MM.1S (cell line): ENCODE measurements at regions not wholly inside any gene's neighbourhood (a gene's known extent, or its start where the extent isn't known, plus 50 kb on each side); places are given as distances from the start of the nearest gene placed in this dataset.

Source experiments
- DNase-seq: peaks from one replicate; pipeline ENCODE4 v3.0.0-alpha.2; 2015
- H2AFZ ChIP-seq: fragments of 300-600 bp; sonication (generic); 2 replicates; pipeline ENCODE4 v1.6.0; 2016; ENCODE audit warnings: antibody characterized with exemption, low read length
- H3F3A ChIP-seq: fragments of 300-600 bp; sonication (generic); 2 replicates; pipeline ENCODE4 v1.6.1; 2016; ENCODE audit warnings: mild to moderate bottlenecking, antibody characterized with exemption, low read length, moderate library complexity, mixed read lengths; ENCODE audit not compliant: insufficient read depth
- H3K27ac ChIP-seq: fragments of 300-600 bp; sonication (generic); 2 replicates; pipeline ENCODE4 v1.5.1; 2016; ENCODE audit warnings: mild to moderate bottlenecking, low read length
- H3K27me3 ChIP-seq: fragments of 300-600 bp; sonication (generic); replicated peaks from 2 replicates; pipeline ENCODE4 v1.6.0; 2016; ENCODE audit warnings: low read length; ENCODE audit not compliant: insufficient read depth
- H3K36me3 ChIP-seq: fragments of 300-600 bp; sonication (generic); replicated peaks from 2 replicates; pipeline ENCODE4 v1.6.1; 2016; ENCODE audit warnings: mild to moderate bottlenecking, low read length, mixed read lengths; ENCODE audit not compliant: insufficient read depth
- H3K4me1 ChIP-seq: fragments of 300-600 bp; sonication (generic); 2 replicates; pipeline ENCODE4 v1.6.1; 2016; ENCODE audit warnings: low read length, mixed read lengths
- H3K4me2 ChIP-seq: fragments of 300-600 bp; sonication (generic); 2 replicates; pipeline ENCODE4 v1.6.0; 2016; ENCODE audit warnings: low read depth, low read length
- H3K4me3 ChIP-seq: fragments of 300-600 bp; sonication (generic); 2 replicates; pipeline ENCODE4 v1.5.1; 2016; ENCODE audit warnings: low read length, mixed read lengths
- H3K79me2 ChIP-seq: fragments of 300-600 bp; sonication (generic); 2 replicates; pipeline ENCODE4 v1.6.1; 2016; ENCODE audit warnings: mixed run types, low read length, mixed read lengths
- H3K9ac ChIP-seq: fragments of 300-600 bp; sonication (generic); 2 replicates; pipeline ENCODE4 v1.6.1; 2016; ENCODE audit warnings: low read length, mixed read lengths
- H3K9me2 ChIP-seq: fragments of 300-600 bp; sonication (generic); replicated peaks from 2 replicates; pipeline ENCODE4 v1.6.1; 2016; ENCODE audit warnings: mild to moderate bottlenecking, low read length, mixed read lengths; ENCODE audit not compliant: insufficient read depth
- H3K9me3 ChIP-seq: fragments of 300-600 bp; sonication (generic); replicated peaks from 2 replicates; pipeline ENCODE4 v1.6.1; 2016; ENCODE audit warnings: mild to moderate bottlenecking, low read length, mixed read lengths; ENCODE audit not compliant: insufficient read depth
- H4K20me1 ChIP-seq: fragments of 300-600 bp; sonication (generic); 2 replicates; pipeline ENCODE4 v1.6.1; 2016; ENCODE audit warnings: mild to moderate bottlenecking, low read length, moderate library complexity, mixed read lengths; ENCODE audit not compliant: insufficient read depth
- EZH2 ChIP-seq: fragments of 300-600 bp; sonication (generic); optimal IDR thresholded peaks from 2 replicates; pipeline ENCODE3; 2017; ENCODE audit warnings: low read depth, mild to moderate bottlenecking, antibody characterized with exemption, low read length, mixed read lengths
- EZH2phosphoT487 ChIP-seq: fragments of 300-600 bp; sonication (generic); IDR thresholded peaks from 2 replicates; pipeline ENCODE4 v1.6.1; 2018; ENCODE audit warnings: antibody characterized with exemption, low read length
- TF ChIP-seq, protein P1 (sequence below): fragments of 300-600 bp; sonication (generic); IDR thresholded peaks from 2 replicates; pipeline ENCODE4 v1.5.1; 2016; ENCODE audit warnings: antibody characterized with exemption, low read length, mixed read lengths

DNA sequence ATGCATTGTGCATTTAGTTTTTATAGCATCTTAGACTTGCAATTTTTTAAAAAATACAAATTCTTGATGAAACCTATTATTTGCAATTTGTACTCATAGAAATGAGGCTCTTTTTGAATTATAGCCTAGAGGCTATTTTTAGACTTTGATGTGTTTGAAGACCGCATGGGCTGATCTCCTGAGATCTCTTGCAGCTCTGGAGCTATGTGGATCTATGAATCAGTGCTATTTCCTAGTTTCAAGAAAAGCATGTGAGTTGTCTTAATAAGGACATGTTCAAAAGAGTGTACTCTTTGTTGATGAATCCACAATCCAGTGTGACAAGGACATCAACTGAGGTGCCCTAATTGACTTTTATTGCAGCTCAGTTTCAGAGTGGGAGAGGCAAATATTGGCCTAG lies 620.5 kb downstream of the ETS1 start:
- no peak overlapping the region for H2AFZ ChIP-seq
- no peak overlapping the region for H3K27ac ChIP-seq
- no peaks in the 10 kb centered on the region for H3K9me3 ChIP-seq
- TF ChIP-seq, protein P1, sequence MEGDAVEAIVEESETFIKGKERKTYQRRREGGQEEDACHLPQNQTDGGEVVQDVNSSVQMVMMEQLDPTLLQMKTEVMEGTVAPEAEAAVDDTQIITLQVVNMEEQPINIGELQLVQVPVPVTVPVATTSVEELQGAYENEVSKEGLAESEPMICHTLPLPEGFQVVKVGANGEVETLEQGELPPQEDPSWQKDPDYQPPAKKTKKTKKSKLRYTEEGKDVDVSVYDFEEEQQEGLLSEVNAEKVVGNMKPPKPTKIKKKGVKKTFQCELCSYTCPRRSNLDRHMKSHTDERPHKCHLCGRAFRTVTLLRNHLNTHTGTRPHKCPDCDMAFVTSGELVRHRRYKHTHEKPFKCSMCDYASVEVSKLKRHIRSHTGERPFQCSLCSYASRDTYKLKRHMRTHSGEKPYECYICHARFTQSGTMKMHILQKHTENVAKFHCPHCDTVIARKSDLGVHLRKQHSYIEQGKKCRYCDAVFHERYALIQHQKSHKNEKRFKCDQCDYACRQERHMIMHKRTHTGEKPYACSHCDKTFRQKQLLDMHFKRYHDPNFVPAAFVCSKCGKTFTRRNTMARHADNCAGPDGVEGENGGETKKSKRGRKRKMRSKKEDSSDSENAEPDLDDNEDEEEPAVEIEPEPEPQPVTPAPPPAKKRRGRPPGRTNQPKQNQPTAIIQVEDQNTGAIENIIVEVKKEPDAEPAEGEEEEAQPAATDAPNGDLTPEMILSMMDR = no peak
- TF ChIP-seq EZH2 = no peak
- no peak for TF ChIP-seq EZH2phosphoT487
- no peak overlapping the region for H3K4me3 ChIP-seq
- no peaks in the 10 kb centered on the region for H4K20me1 ChIP-seq
- DNase-seq = no peak
- H3F3A ChIP-seq = no peaks in the 10 kb centered on the region
- no peaks in the 10 kb centered on the region for H3K4me1 ChIP-seq
- no peaks in the 10 kb centered on the region for H3K9me2 ChIP-seq
- no peaks in the 10 kb centered on the region for H3K79me2 ChIP-seq
- no peaks in the 10 kb centered on the region for H3K27me3 ChIP-seq
- no peak overlapping the region for H3K9ac ChIP-seq
- H3K4me2 ChIP-seq = no peak overlapping the region
- H3K36me3 ChIP-seq = no peaks in the 10 kb centered on the region

DNA sequence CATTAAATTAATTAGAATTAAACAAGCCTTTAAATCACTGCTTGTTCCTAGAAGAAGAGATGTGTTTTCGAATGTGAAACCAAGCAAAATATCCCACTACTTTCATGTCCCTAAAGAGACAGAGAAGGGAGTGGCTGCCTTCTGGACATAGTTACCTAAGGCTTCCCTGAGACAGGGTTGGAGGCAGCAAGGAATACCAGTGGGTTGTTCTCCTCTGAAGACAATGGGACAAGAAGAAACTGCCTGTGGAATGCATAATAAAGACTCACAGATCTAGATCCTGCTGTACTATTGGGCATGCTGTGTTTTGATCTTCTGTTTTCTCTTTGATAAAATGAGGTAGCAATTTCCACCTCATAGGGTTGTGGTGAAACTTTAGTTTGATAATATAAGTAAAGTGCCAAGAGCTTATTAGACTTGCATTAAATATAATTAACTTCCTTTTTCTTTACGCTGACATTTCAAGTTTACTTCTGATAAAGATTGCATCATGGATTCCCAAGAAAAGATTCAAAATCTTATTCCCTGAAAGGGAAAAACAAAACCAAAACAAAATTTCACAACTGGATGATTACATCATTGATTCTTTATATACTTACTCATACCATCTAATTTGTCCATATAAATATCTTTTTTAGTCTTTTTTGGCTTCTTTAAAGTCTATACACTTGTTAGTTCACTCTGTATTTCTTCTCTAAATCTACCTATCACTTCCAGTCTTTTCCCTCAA lies 621.3 kb downstream of the ETS1 start:
- H3K27ac ChIP-seq = no peak overlapping the region
- no peaks in the 10 kb centered on the region for H4K20me1 ChIP-seq
- H3K79me2 ChIP-seq = no peaks in the 10 kb centered on the region
- H3K4me2 ChIP-seq = no peak overlapping the region
- H2AFZ ChIP-seq = no peak overlapping the region
- H3K9me2 ChIP-seq = no peaks in the 10 kb centered on the region
- H3K4me1 ChIP-seq = no peaks in the 10 kb centered on the region
- no peaks in the 10 kb centered on the region for H3K9me3 ChIP-seq
- TF ChIP-seq, protein P1 = no peak
- TF ChIP-seq EZH2 (no peak), EZH2phosphoT487 (no peak)
- no peak for DNase-seq
- H3K36me3 ChIP-seq = no peaks in the 10 kb centered on the region
- H3K4me3 ChIP-seq = no peak overlapping the region
- no peak overlapping the region for H3K9ac ChIP-seq
- no peaks in the 10 kb centered on the region for H3K27me3 ChIP-seq
- no peaks in the 10 kb centered on the region for H3F3A ChIP-seq

DNA sequence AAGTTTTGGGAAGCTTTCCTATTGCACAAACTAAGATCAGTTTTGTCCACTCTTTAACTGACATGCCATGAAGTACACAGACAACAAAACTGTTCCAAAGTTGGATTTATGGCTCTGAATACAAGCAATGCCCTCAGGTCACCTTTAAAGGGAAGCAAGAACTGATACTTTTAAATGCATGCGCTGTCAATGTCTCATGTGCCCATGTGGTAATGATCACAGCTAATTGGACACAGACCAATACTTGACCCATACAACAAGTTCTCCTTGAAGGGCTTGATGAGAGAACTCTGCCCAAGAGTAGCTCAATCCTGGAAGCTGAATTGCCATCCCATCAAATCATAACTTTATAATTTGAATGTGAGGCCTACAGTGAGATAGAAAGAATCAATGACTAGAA lies 624.9 kb downstream of the ETS1 start:
- H3F3A ChIP-seq = no peaks in the 10 kb centered on the region
- no peak overlapping the region for H3K9ac ChIP-seq
- H3K4me1 ChIP-seq = no peaks in the 10 kb centered on the region
- no peaks in the 10 kb centered on the region for H3K27me3 ChIP-seq
- H3K4me2 ChIP-seq = no peak overlapping the region
- H3K36me3 ChIP-seq = no peaks in the 10 kb centered on the region
- no peaks in the 10 kb centered on the region for H3K79me2 ChIP-seq
- no peaks in the 10 kb centered on the region for H3K9me2 ChIP-seq
- no peaks in the 10 kb centered on the region for H3K9me3 ChIP-seq
- no peak overlapping the region for H3K4me3 ChIP-seq
- TF ChIP-seq EZH2phosphoT487 = no peak
- TF ChIP-seq, protein P1 = no peak
- TF ChIP-seq EZH2 = no peak
- no peaks in the 10 kb centered on the region for H4K20me1 ChIP-seq
- no peak for DNase-seq
- H2AFZ ChIP-seq = no peak overlapping the region
- H3K27ac ChIP-seq = no peak overlapping the region
